Ishikawa (cell line): ENCODE measurements at regions not wholly inside any gene's neighbourhood (a gene's known extent, or its start where the extent isn't known, plus 50 kb on each side); places are given as distances from the start of the nearest gene placed in this dataset.

Source experiments
- EGR1 ChIP-seq: IDR thresholded peaks from 2 replicates; pipeline ENCODE4 v1.6.1; 2012
- EP300 ChIP-seq: IDR thresholded peaks from 2 replicates; pipeline ENCODE4 v1.6.1; 2012; ENCODE audit warnings: borderline replicate concordance
- FOXM1 ChIP-seq: IDR thresholded peaks from 2 replicates; pipeline ENCODE4 v1.6.1; 2012; ENCODE audit warnings: low read depth, borderline replicate concordance
- MAX ChIP-seq: IDR thresholded peaks from 2 replicates; pipeline ENCODE4 v1.6.1; 2012
- NFIC ChIP-seq: IDR thresholded peaks from 2 replicates; pipeline ENCODE4 v1.6.1; 2012
- RAD21 ChIP-seq: IDR thresholded peaks from 2 replicates; pipeline ENCODE4 v1.6.1; 2012; ENCODE audit warnings: low read depth
- REST ChIP-seq: IDR thresholded peaks from 2 replicates; pipeline ENCODE4 v1.6.1; 2012; ENCODE audit warnings: low read depth, mild to moderate bottlenecking
- TAF1 ChIP-seq: IDR thresholded peaks from 2 replicates; pipeline ENCODE4 v1.6.1; 2012; ENCODE audit warnings: low read depth, mild to moderate bottlenecking
- TCF12 ChIP-seq: IDR thresholded peaks from 2 replicates; pipeline ENCODE4 v1.6.1; 2012; ENCODE audit warnings: low read depth
- YY1 ChIP-seq: IDR thresholded peaks from 2 replicates; pipeline ENCODE4 v1.6.1; 2012; ENCODE audit warnings: low read depth

- TF ChIP-seq YY1 (no peak), EGR1 (no peak), REST (no peak), NFIC (no peak), TAF1 (no peak), MAX (no peak), RAD21 (no peak), FOXM1 (no peak), EP300 (no peak), TCF12 (no peak)
Observed at GRCh38 chr4:154065368-154065767, 276.5 kb upstream of the SFRP2 start.
